GM13976 (cell line): ENCODE measurements at regions not wholly inside any gene's neighbourhood (a gene's known extent, or its start where the extent isn't known, plus 50 kb on each side); places are given as distances from the start of the nearest gene placed in this dataset.

ENCODE experiments used
- DNase-seq: peaks from one replicate; pipeline ENCODE4 v3.0.0; 2012; ENCODE audit warnings: low spot score
- CTCF ChIP-seq: IDR thresholded peaks from 2 replicates; pipeline ENCODE4 v1.5.1; 2012; ENCODE audit warnings: borderline replicate concordance, mild to moderate bottlenecking; ENCODE audit not compliant: insufficient read depth; ENCODE audit errors: extremely low read depth, missing control alignments, control extremely low read depth
- in situ Hi-C: fragments of 300-500 bp; cut with MboI; formaldehyde crosslinking; loops from one replicate; pipeline ENCODE4 v1.12.0; 2022; ENCODE audit warnings: low sequenced_read_pairs, mixed read lengths, inconsistent platforms; ENCODE audit not compliant: unreplicated experiment

GRCh38 chr12:58794859-58795258 lies 125.4 kb downstream of the LRIG3 start:
- in situ Hi-C loops, result no loop called here
- DNase-seq, result no peak
- no peak for TF ChIP-seq CTCF

GRCh38 chr12:58795825-58796224 lies 124.5 kb downstream of the LRIG3 start:
- in situ Hi-C loops, result no loop called here
- no peak for DNase-seq
- no peak for TF ChIP-seq CTCF

- TF ChIP-seq CTCF, result no peak
- DNase-seq, result no peak
- in situ Hi-C loops, result no loop called here
Measured at GRCh38 chr12:58801986-58802385, 118.3 kb downstream of the LRIG3 start.

GRCh38 chr12:58803908-58804307 lies 116.4 kb downstream of the LRIG3 start:
- TF ChIP-seq CTCF, result no peak
- in situ Hi-C loops, result no loop called here
- DNase-seq, result no peak

- DNase-seq, result no peak
- in situ Hi-C loops, result no loop called here
- peak; percentile 27 for TF ChIP-seq CTCF
Measured at GRCh38 chr12:58804749-58805148, 115.6 kb downstream of the LRIG3 start.

- DNase-seq, result no peak
Measured at GRCh38 chr12:58809064-58809607, 111.2 kb downstream of the LRIG3 start.

More at GRCh38 chr12:58809064-58809607, 111.2 kb downstream of the LRIG3 start:
- TF ChIP-seq CTCF, result no peak
- in situ Hi-C loops, result no loop called here
